ENCODE measurements at regions not wholly inside any gene's neighbourhood (a gene's known extent, or its start where the extent isn't known, plus 50 kb on each side); places are given as distances from the start of the nearest gene placed in this dataset.

- Histone ChIP-seq H3K36me3 (ENCODE audit: control insufficient read depth, insufficient read depth, low read length) (no peaks in the 10 kb centered on the region), H3K27me3 (replicated peaks; ENCODE audit: control insufficient read depth, insufficient read depth, low read length) (no peaks in the 10 kb centered on the region), H3K4me3 (replicated peaks; ENCODE audit: low read depth, low read length) (no peak overlapping the region)
- TF ChIP-seq CTCF (IDR thresholded peaks at IDR 0.05; ENCODE audit: insufficient read depth, low read length, poor library complexity, severe bottlenecking): no peak
- no peak for DNase-seq (ENCODE audit: extremely low read depth, insufficient read length)
These were observed 168.7 kb upstream of the FMN2 start for GRCh38 chr1:239922778-239923522.

- no peak for DNase-seq (ENCODE audit: extremely low read depth, insufficient read length)
- Histone ChIP-seq H3K36me3 (ENCODE audit: control insufficient read depth, insufficient read depth, low read length) (no peaks in the 10 kb centered on the region), H3K4me3 (replicated peaks; ENCODE audit: low read depth, low read length) (no peak overlapping the region), H3K27me3 (replicated peaks; ENCODE audit: control insufficient read depth, insufficient read depth, low read length) (no peaks in the 10 kb centered on the region)
- no peak for TF ChIP-seq CTCF (IDR thresholded peaks at IDR 0.05; ENCODE audit: insufficient read depth, low read length, poor library complexity, severe bottlenecking)
These were observed 166.8 kb upstream of the FMN2 start for GRCh38 chr1:239924741-239925350.

GRCh38 chr1:239926184-239926583 lies 165.5 kb upstream of the FMN2 start:
- Histone ChIP-seq H3K4me3 (replicated peaks; ENCODE audit: low read depth, low read length) (no peak overlapping the region), H3K36me3 (ENCODE audit: control insufficient read depth, insufficient read depth, low read length) (no peaks in the 10 kb centered on the region), H3K27me3 (replicated peaks; ENCODE audit: control insufficient read depth, insufficient read depth, low read length) (no peaks in the 10 kb centered on the region)
- DNase-seq (ENCODE audit: extremely low read depth, insufficient read length): no peak
- TF ChIP-seq CTCF (IDR thresholded peaks at IDR 0.05; ENCODE audit: insufficient read depth, low read length, poor library complexity, severe bottlenecking): no peak

- DNase-seq (ENCODE audit: extremely low read depth, insufficient read length): no peak
- TF ChIP-seq CTCF (IDR thresholded peaks at IDR 0.05; ENCODE audit: insufficient read depth, low read length, poor library complexity, severe bottlenecking): no peak
- H3K27me3 ChIP-seq (replicated peaks; ENCODE audit: control insufficient read depth, insufficient read depth, low read length): no peaks in the 10 kb centered on the region
These were observed 162.4 kb upstream of the FMN2 start for GRCh38 chr1:239929317-239929716.

GRCh38 chr1:239930686-239931262 lies 160.9 kb upstream of the FMN2 start:
- no peak for TF ChIP-seq CTCF (IDR thresholded peaks at IDR 0.05; ENCODE audit: insufficient read depth, low read length, poor library complexity, severe bottlenecking)
- Histone ChIP-seq H3K4me3 (replicated peaks; ENCODE audit: low read depth, low read length) (no peak overlapping the region), H3K36me3 (ENCODE audit: control insufficient read depth, insufficient read depth, low read length) (no peaks in the 10 kb centered on the region), H3K27me3 (replicated peaks; ENCODE audit: control insufficient read depth, insufficient read depth, low read length) (no peaks in the 10 kb centered on the region)
- no peak for DNase-seq (ENCODE audit: extremely low read depth, insufficient read length)

More at GRCh38 chr1:239929317-239929716, 162.4 kb upstream of the FMN2 start:
- Histone ChIP-seq H3K4me3 (replicated peaks; ENCODE audit: low read depth, low read length) (no peak overlapping the region), H3K36me3 (ENCODE audit: control insufficient read depth, insufficient read depth, low read length) (no peaks in the 10 kb centered on the region)
